HK-2 (cell line): ENCODE measurements at regions not wholly inside any gene's neighbourhood (a gene's known extent, or its start where the extent isn't known, plus 50 kb on each side); places are given as distances from the start of the nearest gene placed in this dataset.
"Not testable (repeated sequence)": the region's sequence is repeated elsewhere in the genome, so short reads cannot be mapped to it uniquely, and the experiment has no call there.

Experiments
- DNase-seq: peaks from one replicate; pipeline ENCODE4 v3.0.0-alpha.2; 2018; ENCODE audit not compliant: unreplicated experiment

DNA sequence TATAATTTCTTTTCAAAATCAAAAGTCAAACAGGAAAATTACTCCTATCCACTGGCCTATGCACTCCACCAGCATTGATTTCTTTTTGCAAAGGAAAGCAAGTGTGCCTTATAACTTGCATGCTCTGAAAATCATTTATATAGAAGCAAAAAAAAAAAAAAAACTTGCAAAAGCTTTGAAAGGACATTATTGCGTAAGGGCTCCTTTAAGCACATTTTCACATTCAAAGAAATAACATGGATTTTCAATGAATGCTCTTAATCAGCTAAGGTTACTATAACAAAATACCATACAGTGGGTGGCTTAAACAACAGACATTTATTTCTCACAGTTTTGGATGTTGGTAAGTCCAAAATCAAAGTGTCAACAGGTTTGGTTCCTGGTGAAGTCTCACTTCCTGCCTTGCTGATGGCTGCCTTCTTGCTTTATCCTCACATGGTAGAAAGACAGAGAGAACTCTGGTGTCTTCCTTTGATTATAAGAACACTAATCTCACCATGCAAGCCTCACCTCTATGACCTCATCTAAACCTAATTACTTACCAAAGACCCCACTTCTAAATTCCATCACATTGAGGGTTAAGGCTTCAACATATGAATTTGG, 755.2 kb upstream of the CDH10 start:
- no peak for DNase-seq

DNA sequence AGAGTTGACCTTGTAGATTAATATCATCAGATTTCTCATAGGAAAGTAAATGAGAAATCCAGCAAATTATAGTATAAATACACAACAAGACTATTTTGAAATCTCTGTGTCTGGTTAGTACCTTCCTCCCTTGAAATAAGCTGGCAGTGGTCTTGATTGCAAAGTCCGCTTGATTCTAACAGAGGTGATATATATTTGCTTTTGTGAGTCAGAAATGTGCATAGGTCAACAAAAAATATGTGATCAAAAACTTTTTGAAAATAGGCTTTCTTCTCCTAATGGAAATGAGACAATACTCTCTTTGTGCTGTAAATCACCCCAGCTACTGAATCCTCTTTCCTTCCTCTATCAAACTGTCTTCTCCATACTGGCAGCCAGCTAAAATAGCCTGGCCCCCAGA, 749.2 kb upstream of the CDH10 start:
- no peak for DNase-seq

DNA sequence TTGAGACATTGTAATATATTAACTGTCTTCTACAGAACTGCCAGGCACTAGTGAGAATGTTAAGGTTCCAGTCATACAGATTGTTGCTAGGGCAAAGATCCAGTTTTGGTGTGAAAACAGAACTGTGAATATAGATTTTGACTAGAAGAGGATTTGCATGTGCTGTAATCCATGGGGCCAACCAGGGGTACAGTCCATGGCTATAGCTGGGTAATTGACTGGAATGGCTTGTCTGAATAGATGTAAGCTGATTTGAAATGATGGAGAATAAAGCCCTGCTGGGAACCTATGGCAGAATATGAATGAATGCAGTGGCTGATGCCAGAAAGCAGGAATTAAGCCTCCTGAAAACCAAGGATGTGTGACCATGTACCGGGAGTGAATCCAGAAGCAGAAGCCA, 748.5 kb upstream of the CDH10 start:
- no peak for DNase-seq

DNA sequence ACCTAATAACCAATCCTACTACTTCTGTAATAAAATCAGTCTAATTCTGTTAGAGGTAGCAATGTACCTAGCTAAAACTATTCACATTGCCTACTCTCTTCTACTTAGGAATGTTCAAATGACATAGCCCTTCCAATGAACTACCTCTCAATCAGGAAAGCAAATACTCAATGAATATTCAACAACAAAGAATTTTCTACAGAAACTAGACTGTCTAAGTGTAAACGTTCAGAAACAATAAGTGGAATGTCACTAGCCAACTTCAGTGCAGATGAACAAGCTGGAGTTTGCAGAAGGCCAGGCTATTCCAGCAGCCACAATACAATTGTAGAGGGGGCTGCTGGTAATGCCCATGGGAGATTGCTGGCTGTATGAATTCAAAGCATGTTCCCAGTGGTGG, 743.2 kb upstream of the CDH10 start:
- no peak for DNase-seq

DNA sequence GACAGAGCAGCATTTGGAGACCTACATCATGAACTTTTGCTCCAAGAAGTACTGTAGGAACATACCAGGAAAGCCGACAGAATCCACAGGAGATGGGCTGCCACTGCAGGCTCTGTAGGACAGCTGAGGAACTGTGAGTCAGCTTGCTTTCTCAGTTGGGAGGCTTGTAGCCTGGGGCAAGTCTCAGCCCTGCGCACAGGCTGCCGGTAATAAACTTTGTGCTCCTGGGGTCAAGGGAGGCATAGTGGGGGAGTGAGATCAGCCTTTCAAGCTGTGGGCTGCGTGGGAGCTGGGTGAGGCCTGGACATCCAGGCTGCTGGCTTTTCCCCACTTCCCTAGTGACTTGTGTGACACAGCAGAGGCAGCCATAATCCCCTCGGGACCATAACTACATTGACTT, 718.0 kb upstream of the CDH10 start:
- DNase-seq, result no peak

DNA sequence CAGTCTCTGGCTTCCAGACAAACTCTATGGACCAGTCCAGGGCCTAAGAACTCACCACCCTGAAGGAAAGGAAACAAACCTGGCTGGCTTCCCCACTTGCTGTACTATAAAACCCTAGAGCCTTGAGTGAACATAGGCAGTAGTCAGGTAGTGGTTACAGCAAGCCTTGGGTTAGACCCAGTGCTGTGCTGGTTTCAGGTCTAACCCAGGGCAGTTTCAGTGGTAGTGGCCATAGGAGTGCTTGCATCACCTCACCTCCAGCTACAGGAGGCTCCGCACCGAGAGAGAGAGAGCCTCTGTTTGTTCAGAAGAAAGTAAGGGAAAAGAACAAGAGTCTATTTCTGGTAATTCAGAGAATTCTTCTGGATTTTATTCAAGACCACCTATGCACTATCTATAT, 714.1 kb upstream of the CDH10 start:
- DNase-seq, result no peak

DNA sequence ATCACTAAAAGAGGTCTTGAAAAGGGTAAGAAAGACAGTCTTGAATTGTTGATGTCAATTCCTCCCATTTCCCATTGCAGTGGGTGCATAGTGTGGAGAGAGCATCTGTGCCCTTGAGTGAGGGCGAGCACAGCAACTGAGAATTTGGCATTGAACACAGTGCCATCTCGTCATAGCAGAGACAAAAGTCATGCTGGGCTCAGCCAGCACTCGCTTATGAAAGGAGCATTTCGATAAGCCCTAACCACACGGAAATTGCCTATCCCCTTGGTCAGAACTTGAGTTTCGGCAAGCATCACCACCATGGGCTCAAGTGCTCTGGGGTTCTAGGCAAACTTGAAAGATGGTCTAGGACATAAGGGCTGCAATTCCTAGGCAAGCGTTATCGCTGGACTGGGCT, 712.8 kb upstream of the CDH10 start:
- DNase-seq, result no peak

DNA sequence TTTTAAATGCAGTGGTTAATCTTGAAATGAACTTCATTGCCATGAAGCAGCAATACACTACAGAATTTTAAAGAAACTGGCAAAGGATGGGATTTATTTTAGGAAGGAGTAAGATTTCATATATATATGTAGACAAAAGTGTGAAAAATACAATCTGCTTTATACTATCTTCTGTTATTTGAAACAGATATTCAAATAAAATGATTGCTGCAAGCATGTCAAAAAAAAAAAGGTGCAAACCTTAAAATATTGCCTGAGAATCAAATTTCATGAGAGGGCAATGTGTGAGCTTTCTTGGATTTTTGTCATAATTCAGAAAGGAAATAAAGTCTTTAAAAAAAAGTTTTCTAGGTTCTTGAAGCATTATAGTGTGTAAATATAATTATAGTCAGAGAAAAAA, 705.0 kb upstream of the CDH10 start:
- no peak for DNase-seq

DNA sequence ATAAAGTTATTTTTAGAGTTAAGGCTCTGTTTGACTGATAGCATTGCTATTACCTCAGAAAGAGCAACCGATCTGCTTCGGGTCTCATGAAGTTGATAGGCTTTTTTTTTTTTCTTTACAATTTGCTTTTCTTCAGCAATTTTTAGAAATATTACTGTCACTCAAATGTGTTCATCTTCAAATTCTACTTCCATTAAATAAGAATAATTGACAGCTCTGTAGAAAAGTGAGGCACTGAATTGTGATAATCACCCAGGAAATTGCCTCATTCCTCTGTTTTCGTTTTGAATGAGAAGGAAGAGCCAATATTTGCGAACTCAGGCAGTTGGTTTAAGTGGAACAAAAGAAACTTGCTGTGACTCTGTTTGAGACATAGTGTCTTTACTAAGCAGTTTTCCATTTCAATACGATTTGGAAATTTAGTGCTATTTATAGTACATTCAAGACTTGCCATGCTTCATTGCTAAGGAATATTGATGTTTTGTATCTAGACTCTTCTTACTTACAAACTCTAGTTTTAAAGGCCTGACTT, 700.5 kb upstream of the CDH10 start:
- DNase-seq, result no peak

DNA sequence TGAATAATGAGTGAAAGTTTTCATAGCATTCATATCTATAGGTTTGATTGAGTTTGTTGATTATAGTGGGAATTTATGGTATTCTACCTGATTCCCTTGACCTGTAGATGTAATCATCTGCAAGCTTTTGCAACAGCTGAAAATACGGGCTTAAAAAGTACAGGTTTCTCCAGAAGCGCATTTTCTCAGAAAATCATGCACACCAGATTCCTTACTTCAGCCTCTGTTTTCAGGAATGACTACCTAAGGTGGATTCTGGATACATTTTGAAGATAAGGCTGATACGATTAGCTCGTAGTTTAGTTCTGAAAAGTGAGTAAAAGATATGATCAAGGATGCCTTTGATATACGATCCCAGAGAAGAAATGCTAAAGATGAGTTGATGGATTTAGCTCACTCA, 694.8 kb upstream of the CDH10 start:
- no peak for DNase-seq

DNA sequence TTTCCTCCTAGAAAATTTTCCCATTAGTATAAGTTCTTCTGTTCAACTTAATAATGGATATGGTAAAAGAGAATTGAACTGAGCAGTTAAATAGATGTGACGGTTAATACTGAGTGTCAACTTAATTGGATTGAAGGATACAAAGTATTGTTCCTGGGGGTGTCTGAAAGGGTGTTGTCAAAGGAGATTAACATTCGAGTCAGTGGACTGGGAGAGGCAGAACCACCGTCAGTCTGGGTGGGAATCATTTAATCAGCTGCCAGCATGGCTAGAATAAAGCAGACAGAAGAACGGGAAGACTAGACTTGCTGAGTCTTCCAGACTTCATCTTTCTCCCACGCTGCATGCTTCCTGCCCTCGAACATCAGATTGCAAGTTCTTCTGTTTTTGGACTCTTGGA, 689.6 kb upstream of the CDH10 start:
- no peak for DNase-seq

DNA sequence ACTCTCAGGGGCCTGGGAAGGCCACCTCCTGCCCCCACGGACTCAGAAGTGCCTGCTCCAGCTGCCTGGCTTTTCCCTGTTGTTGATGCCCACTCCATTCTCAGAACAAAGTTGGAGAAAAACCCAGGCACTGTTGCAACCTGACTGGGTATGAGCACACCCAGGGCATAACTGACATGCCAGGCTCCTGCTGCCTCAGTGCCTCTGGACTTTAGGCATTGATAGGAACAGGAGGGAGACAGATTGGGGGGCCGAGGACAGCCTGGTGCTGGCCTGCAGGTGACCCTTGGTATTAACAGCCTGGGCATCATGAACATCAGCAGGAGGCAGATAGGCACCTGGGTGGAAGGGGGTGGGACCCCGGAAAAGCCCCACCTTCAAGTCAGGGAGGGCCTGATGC, 685.9 kb upstream of the CDH10 start:
- no peak for DNase-seq

DNA sequence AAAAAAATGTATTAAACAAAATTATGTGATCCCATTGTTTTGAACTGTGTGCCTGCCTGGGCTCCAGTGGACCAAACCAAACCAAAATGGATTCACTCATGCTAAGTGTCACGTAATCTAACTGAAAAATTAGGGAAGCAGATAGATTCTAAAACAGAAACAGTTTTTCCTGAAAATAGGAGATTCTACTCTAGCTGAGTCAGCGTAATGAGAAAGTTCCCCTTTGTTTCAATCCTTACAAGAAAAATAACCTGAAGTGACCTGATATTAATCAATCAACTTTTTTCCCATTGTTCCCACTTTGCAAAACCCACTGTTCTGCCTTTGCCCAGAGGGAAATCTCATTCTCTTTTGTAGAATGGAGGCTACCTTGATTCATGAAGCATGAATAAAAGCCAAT, 682.4 kb upstream of the CDH10 start:
- no peak for DNase-seq

DNA sequence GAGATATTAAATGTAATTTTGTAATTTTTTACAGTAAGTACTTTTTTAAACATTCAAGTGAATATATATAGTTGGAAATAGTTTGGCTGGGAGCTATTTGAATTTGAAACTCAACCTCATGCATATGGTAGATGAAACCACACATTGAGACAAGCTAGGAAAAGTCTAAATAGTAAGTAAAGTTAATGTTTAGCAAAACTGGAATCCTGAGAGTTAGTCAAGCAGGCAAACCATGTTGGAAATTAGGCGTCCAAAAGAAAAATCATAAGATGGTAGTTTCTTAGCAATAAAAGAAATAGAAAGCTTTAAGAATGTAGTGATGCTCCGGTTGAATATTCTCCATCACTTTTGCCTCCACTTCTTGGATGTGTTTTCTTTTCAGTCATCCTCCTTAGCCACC, 657.1 kb upstream of the CDH10 start:
- DNase-seq, result no peak

DNA sequence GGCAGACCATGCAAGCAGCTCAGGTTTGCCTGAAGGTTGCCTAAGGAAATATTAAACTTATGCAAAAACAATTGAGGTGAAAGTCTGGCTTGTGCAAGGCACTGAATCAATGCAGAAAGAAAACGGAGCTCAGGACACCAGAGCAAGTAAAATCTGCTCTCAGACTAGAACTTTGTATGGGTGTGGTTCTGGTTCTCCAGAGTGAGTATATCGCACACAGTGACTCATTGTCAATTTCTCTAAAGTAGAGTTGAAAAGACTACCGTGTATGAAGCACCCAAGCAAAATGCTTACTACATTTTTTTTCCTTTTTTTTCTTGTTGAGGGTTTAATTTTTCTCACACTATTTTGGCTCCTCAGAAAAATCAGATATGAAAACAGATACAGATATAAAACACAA, 650.3 kb upstream of the CDH10 start:
- DNase-seq, result no peak

DNA sequence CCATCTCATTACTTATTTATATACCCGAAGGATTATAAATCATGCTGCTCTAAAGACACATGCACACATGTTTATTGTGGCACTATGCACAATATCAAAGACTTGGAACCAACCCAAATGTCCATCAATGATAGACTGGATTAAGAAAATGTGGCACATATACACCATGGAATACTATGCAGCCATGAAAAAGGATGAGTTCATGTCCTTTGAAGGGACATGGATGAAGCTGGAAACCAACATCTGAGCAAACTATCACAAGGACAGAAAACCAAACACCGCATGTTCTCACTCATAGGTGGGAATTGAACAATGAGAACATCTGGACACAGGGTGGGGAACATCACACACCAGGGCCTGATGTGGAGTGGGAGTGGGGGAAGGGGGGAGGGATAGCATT, 645.0 kb upstream of the CDH10 start:
- DNase-seq, result not testable (repeated sequence)

DNA sequence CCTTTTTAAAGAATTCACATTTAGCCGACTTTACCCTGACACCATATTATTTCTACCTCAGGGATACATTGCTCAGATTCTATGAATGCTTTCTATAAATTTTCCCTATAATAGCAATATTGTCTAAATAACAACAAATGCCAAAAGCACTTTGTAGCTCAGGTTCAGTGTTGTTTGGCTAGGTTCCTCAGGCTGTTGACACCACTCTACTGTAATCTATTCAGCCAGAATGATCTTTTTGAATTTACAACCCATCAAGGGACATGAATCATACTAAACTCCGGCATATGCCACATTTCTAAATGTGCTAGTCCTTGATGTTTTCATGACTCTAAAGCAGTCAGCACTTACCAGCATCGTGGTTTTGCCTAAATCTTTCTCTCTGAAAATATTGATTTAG, 641.5 kb upstream of the CDH10 start:
- DNase-seq, result no peak

DNA sequence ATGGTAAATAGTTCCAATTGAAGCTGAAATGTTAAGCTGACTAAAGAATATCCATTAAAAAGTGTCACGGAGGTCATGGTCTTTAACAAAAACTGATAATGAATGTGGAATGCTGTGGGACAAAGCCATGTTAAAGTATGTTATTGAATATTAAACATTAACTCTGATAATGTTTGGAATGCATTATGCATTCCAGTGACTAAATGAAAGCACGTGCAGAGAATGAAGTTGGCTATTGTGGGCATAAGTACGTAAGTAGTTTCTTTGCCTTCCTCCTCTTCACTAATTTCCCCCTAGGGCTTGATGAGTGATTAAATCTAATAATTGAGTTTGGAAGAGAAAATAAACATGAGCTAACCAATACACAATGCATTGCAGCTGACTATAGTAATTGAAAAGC, 640.4 kb upstream of the CDH10 start:
- DNase-seq, result no peak

DNA sequence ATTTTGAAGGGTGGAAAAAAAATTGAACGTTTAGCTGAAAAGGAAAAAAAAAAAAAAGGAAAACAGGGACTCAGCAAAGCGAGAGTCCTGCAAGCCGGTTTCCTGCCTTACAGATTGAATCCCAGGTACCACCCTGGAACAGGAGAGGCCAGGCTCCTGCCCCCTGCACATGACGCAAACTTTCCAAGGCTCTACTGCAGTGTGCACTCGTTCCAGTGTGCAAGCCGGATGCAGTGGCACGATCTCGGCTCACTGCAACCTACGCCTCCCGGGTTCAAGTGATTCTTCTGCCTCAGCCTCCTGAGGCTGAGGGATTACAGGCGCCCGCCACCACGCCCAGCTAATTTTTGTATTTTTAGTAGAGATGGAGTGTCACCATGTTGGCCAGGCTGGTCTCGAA, 618.7 kb upstream of the CDH10 start:
- DNase-seq, result not testable (repeated sequence)

DNA sequence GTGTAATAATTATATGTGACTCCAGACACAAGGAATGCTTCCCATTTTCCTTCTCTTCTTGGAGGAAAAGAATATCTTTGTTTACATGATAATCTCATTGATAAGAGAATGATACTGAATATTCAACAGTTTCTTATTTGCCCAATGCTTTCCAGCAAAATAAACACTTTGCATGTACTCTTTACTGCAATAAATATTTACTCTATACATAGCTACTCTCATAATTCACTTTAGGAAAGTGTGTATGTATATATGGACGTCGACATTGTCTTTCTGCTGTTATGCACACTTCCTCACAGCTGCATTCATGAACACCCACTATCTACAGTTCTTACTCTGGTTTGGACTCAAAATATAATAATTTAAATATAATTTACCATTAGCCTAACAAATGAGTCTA, 617.4 kb upstream of the CDH10 start:
- no peak for DNase-seq

DNA sequence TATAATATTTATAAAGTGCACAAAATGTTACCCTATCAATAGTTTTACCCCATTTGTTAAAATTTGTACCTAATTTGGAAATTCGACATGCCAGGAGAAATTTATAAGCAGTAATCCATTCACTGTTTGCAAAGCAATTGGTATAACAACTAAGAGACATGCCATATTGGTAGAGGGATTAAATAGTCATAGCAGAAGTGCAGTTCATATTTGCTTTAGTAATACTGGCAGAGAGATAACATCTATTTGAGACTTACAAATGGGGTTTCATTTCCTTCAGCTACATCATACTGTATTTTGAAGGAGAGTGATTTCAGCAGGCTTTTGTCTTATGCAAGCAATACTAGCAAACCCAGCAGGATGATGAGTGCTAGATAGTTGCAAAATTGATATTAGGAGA, 610.4 kb upstream of the CDH10 start:
- no peak for DNase-seq

DNA sequence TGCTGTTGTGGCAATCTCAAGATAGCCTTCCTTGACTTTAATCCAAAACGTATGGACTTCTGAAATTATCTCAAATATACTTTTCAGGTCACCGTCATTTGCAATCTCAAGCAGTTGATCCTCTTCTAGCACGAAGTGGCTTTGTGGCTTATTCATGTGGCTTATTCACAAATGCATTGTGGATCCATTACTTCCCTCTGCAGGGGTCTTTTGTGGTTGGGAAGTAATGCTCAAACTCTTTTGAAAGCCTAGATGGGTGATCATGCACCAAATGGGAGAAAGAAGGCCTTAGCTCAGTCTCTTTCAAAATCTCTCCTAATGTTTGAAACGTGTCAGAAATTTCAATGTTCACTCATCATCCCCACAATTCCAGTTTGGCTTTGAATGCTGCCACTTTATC, 597.2 kb upstream of the CDH10 start:
- no peak for DNase-seq

DNA sequence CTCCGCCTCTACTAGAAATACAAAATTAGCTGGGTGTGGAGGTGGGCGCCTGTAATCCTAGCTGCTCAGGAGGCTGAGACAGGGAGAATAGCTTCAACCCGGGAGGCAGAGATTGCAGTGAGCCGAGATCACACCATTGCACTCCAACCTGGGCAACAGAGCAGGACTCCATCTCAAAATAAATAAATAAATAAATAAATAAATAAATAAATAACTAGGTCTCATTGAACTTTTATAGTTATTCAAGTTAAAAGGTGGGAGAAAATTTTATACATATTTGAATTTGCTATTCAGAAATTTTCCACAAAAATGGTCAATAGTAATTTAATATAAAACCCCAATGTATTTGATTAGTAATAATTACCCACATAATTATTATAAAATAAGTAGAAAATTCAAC, 593.9 kb upstream of the CDH10 start:
- not testable (repeated sequence) for DNase-seq

DNA sequence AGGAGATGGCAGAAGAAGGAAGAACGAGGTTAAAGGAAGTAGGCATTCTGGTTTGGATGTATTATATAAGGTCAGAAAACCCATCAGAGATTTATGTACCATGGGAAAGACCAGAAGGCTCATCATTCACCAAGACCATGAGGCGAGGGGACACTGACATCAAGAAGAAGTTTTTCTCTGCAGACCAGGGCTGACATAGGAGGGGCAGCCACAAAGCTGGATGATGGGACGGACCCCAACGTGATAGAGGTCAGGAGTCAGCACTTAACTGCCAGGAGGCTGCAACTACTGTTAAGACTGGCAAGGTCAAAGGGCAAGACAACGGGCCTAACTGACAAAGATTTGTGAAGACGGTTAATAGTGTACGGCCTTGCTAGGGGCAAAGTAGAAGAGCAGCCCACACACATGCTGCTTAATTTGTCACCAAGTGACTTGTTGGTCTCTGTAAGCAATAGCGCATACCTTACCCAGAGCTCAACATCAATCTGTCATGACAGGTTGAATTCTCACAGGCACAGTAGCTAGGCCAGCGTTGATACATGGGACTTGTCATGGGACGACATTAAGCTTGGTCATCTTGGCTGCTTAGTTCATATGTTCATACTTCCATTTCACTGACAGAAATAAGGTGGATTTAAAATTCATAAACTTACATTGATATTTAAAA, 579.7 kb upstream of the CDH10 start:
- no peak for DNase-seq
